GM19239 (cell line): ENCODE measurements at regions not wholly inside any gene's neighbourhood (a gene's known extent, or its start where the extent isn't known, plus 50 kb on each side); places are given as distances from the start of the nearest gene placed in this dataset.
A peak's percentile ranks its signal among the peaks of the same experiment; 100 is the strongest.

Source experiments
- DNase-seq: peaks from one replicate; pipeline ENCODE4 v3.0.0; 2011; ENCODE audit warnings: low spot score; ENCODE audit not compliant: insufficient read length
- FAIRE-seq: peaks from 2 replicates; lab custom pipeline; 2011; peaks lifted over from hg19 to GRCh38; lab: Jason Lieb, UNC

DNA sequence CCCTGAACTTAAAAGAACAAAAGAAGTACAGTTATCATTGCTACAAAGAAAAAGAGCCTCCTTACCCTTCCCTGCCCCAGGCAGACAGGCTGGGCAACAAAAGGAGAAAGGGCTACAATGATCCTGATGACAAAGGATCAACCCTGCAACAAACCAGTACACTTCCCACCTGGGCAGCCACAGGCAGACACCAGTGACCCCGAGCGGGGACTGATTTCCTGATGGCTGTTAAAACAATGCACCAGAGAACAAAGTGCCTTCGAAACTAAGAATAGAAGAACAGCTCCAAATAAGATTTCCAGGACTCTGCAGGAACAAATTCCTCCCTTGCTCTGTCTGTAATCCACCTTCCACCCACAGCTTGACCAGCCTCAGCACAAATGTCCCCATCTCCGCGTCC, 106.3 kb upstream of the ARHGEF3 start:
- no peak for DNase-seq
- FAIRE-seq = no peak

DNA sequence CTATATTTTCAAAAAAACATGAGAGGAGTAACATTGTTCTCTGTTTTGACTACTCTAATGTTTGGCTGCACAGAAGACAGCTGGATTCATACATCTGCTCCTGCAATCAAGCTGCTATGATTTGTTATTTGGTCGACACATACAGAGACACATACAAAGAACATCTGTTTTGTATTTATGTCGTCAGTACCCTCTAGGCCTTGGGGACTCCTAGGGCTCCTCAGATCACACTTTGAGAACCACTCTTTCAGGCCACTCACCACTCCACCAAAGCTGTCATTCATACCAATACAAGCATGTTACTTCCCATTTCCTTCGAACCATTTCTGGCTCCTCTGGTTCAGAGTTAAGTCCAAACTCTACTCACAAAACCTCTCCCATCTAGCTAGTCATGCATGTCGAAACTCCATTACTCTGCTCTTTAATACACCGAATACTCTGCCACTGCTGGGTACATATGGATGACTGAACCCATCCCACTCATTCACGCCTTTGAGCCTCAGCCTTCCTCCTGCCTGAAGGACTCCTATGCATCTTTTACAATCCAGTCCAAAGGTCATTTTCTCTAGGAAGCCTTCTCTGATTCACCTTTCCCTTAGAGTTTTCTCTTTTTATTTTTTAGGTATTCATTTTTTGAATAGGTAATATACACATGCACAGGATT, 102.9 kb upstream of the ARHGEF3 start:
- no peak for DNase-seq
- no peak for FAIRE-seq

DNA sequence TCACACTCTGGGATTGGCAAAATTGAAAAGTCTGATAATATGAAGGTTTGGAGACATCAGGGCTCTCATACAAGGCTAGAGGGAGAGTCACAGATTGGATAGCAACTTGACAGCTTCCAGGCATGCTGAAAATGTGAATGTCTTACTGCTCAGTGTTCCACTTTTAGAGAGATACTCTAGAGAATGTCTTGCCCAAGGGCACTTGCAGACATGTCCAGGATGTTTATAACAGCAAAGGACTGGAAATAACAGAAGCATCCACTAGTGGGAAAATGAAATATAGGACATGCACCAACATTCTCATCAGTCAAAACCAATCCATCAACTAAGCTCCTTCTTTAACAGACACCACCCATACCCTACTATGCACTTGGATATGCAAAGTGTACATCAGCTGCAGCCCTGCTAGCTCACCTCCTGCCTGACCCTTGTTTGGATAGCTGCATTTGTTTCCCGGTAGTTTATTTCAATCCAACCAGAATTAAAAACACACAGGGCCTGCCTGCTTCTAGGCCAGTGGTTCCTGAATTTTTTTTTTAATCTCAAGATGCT, 101.6 kb upstream of the ARHGEF3 start:
- DNase-seq (no peak), FAIRE-seq (no peak)

DNA sequence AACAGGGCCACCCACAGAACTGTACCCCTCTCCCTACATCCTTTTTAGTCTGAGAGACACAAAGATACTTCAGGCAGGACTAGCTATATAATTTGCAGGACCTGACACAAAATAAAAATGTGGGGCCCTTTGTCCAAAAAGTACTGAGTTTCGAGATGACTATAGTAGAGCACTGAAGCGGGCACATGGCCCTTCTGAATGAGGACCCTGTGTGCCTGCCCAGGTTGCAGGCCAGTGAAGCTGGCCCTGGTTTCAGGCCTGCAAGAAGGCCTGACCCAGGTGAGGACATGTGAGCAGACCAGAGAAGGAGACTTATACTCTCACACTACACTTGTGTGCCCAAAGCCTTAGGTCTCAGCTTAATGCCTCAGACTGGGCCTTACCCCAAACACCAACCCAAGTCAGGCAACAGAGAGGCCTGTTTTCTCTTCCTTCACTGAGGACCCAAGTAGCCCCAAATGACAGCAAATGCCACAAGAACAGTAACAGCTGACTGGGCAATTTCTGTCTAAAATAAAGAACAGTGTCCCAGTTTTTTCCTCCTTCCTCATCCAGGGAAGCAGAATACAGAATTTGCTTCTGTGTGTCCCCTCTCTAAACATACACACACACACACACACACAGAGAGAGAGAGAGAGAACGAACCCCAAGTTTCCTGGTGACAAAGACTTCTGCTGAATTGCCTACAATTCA, 100.9 kb upstream of the ARHGEF3 start:
- no peak for FAIRE-seq
- no peak for DNase-seq

DNA sequence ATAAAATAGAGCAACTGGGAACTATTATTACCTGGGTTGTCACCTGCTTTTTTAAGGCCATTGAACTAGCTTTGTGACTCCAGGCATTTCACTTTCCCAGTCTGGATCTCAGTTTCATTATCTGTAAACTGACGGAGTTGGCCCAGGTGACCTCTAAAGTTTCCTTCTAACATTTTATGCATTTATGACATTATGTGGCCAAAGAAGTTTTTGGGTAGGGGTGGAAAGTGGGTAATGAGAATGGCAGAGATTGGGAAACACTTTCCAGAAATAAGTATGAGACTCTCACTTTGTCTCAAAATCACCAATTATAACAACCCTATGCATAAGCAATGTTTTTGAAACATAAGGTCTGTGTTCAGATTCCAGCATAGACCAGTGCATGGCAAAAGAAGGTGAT, 99.1 kb upstream of the ARHGEF3 start:
- FAIRE-seq (no peak), DNase-seq (no peak)

DNA sequence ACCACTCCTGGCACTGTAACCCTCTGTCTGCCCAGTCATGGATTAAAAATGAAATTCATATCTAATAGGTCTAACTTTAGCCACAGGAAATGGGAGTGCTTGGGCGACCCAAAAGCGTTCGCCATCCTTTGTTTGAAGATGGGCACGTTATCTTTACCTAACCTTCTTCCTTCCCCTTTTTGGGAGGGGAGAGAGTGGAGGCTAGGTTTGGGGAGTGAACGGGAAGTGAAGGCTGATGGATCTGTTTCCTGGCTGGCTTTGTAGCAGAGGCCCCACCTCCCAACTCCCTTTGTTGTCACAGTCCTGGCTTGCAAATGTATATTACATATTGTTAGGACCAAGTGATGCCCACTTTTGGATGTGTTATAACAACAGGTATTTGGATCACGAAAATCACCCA, 98.1 kb upstream of the ARHGEF3 start:
- FAIRE-seq = no peak
- DNase-seq = no peak

DNA sequence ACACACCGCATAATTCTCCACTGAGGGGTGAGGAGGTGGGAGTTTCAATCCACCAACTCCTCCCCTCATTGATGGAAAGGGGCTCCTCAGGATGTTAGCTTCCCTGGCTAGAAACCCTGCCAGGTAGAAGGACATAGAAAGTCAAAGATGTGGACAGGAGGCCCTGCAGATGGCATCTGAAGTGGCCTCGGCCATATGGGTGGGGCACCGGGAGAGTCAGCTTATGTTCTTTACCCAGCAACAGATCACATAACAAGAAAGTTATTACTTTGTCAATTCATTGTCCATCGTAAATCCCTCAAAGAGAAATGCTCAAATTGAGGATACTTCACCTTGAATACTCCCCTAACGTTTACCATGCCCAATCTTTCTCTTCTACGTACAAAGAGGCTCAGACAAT, 97.3 kb upstream of the ARHGEF3 start:
- no peak for DNase-seq
- FAIRE-seq = no peak

DNA sequence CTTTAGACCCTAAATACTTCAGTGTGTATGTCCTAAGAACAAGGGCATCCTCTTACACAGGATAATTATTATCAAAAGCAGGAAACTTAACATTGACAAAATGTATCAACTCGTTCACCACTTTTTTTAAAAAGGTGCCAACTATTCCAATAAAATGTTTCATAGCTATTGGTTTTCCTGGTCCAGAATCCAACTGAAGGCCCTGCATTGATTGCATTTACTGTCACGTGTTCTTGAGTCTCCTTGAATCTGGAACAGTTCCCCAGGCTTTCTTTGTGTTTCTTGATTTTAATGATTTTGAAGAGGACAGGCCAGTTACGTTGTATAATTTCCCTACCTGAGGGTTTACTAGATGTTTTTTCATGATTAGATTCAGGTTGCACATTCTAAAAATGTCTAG, 94.6 kb upstream of the ARHGEF3 start:
- DNase-seq = no peak
- no peak for FAIRE-seq

DNA sequence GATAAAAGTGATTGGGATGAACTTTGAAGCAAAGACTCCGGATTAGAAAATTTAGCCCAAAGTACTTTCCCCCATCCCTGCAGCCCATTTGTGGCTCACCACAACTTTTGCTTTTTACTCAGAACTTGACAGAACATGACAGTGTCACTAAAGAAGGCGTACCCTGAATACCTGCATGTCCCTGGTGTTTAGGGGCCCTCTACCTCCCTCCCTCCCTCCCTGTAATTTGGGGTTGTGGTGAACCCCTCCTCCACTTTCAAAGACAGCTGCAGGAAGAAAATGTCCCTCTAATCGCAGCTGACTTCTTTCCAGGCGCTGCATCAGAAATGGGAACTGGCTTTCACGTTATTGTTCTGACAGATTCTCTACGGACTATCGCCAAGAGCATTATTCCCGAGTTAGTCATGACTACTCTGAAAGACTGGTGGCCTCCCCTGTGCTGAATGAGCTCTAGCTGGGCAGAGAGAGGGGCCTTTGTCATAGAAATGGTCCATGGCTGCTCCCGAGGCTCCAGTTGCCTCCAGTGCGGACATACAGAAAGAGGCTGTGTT, 93.2 kb upstream of the ARHGEF3 start:
- DNase-seq (no peak), FAIRE-seq (peak; percentile 78)

DNA sequence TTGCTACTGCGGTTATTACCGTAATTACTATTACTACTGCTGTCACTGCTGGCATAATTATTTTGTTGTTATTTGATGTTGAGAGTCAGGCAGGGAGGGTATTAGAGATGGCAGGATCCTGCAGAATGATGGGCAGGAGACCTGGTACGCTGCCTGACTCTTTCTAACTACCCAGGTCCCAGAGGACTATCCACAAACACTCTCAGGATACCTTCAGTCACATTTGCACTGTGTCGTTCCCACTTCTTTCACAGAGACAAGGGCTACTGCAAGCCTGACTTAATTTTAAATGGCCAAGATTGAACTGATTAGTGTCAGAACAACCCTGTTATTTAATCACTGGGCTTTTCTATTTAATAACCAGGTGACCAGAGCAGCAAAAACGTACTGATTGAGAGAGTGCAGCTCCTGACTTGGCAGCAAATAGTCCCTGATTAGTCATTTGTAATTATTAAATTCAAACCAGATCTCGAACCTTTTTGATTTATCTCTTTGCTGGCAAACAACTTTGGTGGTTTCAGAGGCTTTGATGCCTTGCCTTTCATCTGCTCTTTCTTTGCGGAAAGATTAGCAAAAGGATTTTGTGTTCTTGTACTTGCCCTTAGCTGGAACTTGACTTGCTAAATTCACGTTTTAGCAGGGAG, 88.8 kb upstream of the ARHGEF3 start:
- no peak for FAIRE-seq
- no peak for DNase-seq

DNA sequence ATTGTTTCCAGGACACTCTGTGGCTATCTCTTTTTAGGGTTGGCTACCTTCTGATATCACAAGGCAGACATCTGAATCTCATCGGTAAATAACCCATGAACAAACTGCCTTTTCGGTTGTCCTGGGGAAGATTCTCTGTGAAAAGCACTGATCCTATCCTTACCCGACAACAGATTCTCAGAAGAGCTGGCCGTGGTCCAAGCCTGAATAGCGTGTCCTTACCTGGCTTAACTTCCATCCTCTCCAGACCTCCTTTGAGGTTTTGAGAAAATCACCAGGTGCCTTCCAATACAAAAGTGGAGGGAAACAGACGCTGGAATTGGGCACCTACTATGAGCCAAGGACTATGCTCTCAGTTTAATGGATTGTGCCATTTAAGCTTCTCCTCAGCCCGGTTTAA, 87.4 kb upstream of the ARHGEF3 start:
- no peak for FAIRE-seq
- no peak for DNase-seq

DNA sequence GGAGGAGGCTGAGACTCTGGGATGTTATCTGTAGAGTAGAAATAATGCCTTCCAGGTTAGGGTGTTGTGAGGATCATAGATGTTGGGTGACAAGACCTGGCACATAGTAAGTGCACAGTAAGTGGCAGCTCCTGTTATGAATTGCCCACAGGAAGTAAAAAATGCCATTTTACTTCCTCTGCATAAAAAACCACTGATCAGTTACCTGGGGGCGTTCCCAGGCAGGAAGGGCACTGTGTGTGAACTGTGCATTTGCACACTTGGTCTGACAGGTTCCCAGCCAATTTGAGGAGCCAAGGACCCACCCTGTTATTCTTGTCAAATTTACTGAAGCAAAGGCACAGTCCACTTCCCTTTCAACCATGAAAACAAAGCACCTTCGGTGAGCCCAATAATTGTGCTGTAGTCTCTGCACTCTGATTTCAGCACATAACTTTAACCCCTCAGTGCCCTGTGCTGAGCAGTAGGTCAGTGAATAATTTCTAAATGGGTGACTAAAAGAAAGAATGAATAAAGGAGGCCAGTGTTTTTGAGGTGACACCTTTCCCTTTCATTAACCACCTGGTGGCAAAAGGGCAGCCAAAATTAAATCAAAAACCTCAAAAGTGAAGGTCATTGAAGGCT, 85.8 kb upstream of the ARHGEF3 start:
- DNase-seq = no peak
- FAIRE-seq = peak; percentile 54

DNA sequence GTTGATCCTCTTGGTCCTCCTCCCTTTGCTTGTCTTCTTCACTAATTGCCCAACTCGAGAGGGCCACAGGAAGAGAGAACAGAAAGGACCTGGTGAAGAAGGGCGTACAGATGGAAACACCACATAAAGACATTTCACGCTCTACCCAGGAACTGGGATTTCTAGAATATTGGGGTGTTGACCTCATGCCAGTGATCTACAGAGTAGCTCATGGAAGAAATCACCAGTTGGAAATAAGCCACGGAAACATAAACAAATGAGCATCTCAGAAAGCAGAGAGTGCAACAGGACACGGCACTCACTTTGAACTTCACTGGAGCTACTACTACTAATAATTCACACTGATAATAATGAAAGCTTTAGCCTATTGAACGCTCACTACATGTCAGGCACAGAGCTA, 84.6 kb upstream of the ARHGEF3 start:
- FAIRE-seq = no peak
- no peak for DNase-seq

DNA sequence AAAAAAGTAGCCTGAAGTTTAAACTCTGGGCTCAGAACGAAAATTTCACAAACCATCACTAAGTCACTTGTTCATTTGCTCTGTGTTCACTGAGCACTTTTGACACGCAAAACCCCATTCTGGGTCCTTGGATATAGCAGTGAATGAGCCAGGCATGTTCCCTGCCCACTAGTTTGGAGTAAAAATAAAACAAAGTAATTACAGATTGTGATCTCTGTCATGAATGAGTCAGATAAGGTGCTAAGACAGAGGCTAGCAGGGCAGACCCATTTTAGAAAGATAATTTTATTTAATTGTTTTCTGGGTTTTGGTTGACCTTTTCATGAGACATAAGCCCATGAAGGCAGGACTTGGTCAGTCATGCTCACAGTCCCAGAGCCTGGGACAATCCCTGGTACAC, 84.1 kb upstream of the ARHGEF3 start:
- DNase-seq (no peak), FAIRE-seq (no peak)

DNA sequence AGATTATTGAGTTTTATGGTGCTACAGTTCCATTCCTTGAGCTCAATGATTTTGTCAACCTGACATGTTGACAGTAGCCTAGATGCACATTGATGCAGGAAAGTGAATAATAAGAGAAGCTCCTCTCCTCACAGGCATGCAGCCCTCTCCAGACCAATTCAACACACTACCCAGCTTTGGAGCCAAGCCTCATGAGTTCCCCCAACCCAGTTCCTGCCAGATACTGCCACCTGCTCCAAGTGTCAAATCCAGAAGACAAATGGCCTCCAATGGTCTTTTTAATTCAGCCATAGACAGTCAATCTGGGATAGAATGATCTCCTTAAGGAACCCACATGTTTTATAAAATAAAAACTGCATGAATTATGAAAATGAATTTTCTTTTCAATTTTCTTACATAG, 83.7 kb upstream of the ARHGEF3 start:
- no peak for DNase-seq
- FAIRE-seq = no peak

DNA sequence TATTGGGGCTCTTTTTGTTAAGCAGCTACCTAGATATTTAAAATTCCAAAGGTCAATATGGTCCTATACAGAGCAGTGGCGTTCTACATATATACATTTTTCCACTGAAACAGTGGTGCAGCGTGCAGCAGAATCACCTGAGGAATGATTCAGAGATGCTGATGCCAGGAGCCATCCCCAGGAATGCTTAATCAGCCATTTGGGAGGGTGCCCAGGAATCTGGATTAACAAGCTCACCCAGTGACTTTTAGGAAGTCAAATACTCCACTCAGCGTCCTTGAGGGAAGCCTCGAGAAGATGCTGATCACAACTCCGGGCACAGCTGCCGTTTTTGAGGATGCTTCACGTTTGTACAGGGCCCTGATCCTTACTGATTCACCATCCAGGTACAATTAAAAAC, 82.6 kb upstream of the ARHGEF3 start:
- FAIRE-seq (no peak), DNase-seq (no peak)

DNA sequence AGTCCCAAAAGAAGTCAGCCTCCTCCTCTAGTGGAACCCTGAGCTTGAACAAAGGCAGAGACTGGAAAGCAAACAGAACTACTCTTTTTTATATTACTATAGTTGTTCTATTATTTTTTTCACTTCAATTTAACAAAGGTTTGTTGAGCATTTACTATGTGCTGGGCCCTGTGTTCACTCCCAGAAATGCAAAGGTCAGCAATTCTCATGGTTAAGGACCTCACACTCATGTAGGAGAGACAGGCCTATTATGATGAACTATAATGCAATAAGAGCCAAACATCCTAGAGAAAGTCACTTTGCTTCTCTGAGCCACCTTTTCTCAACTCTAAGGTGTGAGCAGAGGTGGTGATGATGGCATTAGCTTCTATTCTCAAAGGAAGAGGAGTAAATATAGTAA, 82.1 kb upstream of the ARHGEF3 start:
- FAIRE-seq = no peak
- DNase-seq = no peak

DNA sequence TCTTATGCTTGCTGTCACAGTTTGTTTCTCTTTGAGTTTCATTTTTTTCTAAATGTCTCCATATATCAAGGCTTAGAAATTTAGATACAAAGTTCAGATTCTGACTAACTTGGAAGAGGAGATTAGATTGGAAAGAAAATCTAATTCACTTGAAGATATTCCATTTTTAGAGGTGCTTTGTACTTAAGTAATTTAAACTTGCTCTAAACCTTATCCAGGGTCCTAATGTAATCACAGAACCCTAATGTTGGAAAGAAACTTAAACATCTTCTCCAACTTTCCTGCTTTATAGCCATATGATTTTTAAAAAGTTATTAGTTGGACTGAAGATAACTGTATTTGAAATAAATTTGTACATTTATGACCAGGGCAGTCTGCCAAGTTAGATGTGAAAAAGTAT, 81.1 kb upstream of the ARHGEF3 start:
- DNase-seq (no peak), FAIRE-seq (no peak)

DNA sequence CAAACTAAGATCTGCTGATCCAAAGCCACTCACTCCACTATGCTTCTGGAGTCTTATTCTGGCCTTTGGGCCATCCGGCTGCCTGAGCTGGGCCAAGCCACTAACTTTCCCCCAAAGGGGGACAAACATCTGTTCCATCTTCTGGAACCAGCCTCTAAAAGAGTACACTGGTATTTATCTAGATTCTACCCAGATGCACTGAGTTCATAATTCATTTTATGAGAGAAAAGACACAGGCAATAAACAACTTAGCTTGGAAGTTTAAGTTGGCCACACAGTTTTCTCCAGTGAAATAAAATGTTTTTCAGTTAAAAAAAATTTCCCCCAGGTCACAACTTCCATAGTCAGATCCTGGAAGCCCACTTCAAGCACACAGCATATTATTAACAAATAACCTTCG, 80.1 kb upstream of the ARHGEF3 start:
- DNase-seq (no peak), FAIRE-seq (no peak)

DNA sequence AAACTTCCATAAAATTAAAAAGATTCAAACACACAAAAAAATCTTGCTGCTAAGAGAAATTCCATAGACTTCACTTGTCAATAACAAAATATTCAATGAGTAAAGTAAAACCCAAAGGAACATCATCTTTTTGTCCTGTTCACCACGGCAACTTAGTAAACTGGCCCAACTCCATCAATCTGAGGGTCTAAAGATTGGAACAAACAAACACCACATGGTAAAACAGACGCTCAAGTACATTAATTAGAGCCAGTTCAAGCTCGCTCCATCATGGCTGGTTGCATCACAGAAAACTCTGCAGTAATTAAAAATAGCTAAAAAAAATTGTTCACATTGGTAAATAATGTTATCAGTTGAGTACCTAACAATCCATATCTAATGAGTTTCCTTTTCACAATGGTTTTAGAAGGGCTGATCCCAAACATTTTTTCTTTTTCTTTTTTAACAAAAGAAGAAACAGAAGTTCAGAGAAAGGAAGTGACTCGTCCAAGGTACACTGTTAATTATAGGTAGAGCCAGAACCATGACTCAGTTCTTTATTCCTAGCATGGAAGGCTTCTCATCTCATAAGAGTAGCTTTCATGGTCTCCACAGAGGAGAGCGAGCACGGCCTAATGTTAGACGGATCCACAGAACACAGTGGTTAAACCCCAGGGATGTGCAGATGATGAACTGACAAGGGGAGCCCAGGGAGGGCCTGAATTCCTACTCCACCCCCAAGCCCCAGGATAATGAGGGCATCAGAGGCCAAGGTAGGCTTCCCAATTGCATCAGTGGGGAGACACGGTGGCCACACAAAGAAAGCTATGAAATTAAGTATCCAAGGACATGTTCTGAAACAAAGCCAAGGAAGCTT, 79.2 kb upstream of the ARHGEF3 start:
- DNase-seq = no peak
- FAIRE-seq = peak; percentile 64
